HUDEP-2 (cell line): ENCODE measurements at regions not wholly inside any gene's neighbourhood (a gene's known extent, or its start where the extent isn't known, plus 50 kb on each side); places are given as distances from the start of the nearest gene placed in this dataset.
"Not testable (repeated sequence)": the region's sequence is repeated elsewhere in the genome, so short reads cannot be mapped to it uniquely, and the experiment has no call there.

Experiments used
- DNase-seq, 76 experiments: peaks; one replicate each; lab custom pipeline; 2025; ENCODE audit not compliant: unreplicated experiment in 76 of 76; lab: John Stamatoyannopoulos, UW

DNA sequence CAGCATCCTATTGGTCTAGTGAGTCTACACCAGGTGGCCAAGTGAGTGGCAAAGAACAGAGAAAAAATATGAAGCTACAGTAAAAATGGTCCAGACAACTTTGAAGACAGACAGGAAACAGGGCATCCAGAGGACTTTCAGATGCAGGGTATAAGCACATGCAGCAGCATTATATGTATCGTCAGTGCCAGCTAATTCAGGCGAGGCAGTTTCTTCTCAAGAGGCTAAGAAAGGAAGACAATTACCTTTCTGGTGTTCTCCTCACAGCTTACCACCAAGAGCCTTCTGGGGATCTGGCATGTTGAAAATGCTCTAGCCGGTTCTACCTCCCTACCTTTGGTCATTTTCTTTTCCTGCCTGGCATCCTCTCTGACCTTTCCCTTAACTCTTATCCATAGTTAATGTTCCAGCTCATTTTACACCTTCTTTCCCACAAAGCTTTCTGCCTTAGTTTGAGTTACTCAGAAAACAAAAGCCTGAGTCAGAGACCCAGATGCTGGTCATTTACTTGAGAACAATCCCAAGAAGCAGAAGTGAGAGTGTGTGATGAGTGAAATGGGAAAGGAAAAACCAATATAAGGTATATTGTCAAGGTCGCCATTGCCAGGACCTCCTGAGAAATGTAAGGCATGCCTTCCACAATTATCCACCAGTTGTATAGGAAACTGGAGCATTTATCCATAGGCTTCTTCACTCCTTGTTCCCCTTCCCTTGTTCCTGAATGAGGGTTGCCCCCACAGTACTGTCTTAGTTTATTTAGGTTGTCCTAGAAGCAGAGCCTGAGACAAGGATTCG lies 444.1 kb downstream of the PLPP3 start:
- no peak for DNase-seq

DNA sequence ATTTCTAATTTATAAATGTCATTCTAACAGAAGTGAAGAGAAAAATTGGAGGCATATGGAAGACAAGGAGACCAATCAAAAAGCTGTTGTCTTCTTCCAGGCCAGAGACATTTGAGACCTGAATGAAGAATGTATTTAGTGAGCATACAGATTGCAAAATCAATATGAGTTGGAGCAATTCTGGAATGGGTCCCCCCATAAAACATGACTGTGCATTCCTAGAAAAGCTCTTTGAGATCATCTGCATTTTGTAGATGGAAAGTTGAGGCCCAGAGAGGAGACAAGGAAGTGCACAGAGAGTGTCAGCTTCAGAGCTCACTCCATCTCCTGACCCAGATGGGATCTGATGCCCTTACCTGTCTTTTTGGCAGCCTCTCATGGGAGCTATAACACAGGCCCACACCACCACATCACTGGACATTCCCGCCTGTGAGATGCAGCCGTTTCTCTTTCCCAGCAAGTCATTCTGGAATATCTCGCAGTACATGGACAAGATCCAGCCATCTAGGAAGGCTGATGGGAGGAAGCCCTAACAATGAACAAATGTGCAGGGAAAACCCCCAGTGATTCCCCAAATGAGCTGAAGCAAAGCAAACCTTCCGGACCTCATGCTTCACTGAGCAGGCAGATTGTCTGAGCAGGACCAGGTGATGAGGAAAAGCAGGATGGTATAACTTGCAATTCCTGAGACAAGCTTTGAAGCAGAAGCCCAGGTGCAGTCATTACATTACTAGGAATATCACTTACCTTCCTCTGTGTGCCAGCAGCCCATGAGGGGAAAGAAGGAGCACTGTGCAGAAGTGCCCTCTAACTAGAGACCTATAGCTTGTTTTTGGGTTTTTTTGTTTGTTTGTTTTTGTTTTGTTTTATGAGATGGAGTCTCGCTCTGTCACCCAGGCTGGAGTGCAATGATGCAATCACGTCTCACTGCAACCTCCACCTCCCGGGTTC lies 445.6 kb downstream of the PLPP3 start:
- DNase-seq, result no peak

- peak in 63 of 76 experiments; percentile 1 to 77 (median 31) for DNase-seq
Measured at GRCh38 chr1:56132520-56132919, 446.8 kb downstream of the PLPP3 start.

DNA sequence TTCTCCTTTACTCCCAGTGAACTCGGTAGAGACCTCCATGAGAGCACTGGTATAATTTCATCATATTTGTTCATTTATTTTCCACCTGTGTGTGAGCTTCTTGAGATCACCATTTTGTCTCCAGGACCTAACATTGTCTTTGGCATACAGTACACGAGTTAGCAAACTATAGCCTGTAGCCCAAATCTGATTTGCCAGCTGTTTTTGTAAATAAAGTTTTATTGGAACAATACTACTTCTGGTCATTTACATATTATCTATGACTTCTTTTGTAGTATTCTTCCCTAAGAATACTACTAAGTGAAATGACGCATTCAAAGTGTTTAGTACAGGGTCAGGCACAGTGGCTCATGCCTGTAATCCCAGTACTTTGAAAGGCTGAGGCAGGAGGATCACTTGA lies 449.5 kb downstream of the PLPP3 start:
- DNase-seq, result no peak

- DNase-seq, result no peak
Measured at GRCh38 chr1:56125316-56125715, 454.0 kb downstream of the PLPP3 start.

GRCh38 chr1:56123826-56124225 lies 455.5 kb downstream of the PLPP3 start:
- DNase-seq, result no peak

- DNase-seq, result no peak
Measured at GRCh38 chr1:56123421-56123820, 455.9 kb downstream of the PLPP3 start.

- DNase-seq, result no peak
Measured at GRCh38 chr1:56120021-56120420, 459.3 kb downstream of the PLPP3 start.

- DNase-seq, result not testable (repeated sequence)
Measured at GRCh38 chr1:56118676-56119075, 460.7 kb downstream of the PLPP3 start.

DNA sequence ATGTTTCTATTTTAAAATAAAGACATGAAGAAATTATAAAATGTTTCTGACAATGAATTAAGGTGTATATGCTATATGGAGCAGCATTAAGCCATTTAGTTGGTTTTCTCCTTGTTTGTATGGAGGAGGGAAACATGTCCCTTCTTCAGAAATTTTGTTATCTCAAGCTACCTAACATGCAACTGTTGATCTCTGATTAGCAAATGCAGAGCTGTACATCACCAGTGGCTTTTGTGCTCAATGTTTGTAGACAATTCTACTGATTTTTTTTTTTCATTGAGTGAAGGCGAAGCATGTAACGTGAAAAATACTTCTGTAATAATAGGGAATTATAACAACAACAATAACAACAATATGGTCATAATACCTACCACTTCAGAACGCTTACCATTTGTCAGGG lies 463.7 kb downstream of the PLPP3 start:
- DNase-seq, result peak in 1 of 76 experiments; percentile 2

DNA sequence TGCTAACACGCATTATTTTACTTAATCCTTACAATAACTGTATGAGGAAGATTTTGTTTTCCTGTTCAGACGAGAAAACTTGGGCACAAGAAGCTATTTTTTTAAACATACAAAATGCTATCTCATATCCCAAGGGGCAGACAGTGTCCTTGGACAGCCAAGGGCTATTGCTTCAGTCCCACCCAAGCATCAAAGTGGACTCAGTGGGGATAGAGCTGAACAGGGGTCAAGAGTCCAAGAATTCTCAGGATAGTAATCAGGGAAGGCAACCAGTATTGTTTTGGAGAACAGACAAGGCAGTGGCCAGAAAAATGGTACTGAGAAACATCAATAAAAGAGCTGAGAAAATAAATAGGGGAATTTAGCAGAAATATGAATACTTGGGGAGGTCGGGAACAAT lies 465.7 kb downstream of the PLPP3 start:
- DNase-seq, result no peak

GRCh38 chr1:56107275-56107638 lies 472.1 kb downstream of the PLPP3 start:
- no peak for DNase-seq

DNA sequence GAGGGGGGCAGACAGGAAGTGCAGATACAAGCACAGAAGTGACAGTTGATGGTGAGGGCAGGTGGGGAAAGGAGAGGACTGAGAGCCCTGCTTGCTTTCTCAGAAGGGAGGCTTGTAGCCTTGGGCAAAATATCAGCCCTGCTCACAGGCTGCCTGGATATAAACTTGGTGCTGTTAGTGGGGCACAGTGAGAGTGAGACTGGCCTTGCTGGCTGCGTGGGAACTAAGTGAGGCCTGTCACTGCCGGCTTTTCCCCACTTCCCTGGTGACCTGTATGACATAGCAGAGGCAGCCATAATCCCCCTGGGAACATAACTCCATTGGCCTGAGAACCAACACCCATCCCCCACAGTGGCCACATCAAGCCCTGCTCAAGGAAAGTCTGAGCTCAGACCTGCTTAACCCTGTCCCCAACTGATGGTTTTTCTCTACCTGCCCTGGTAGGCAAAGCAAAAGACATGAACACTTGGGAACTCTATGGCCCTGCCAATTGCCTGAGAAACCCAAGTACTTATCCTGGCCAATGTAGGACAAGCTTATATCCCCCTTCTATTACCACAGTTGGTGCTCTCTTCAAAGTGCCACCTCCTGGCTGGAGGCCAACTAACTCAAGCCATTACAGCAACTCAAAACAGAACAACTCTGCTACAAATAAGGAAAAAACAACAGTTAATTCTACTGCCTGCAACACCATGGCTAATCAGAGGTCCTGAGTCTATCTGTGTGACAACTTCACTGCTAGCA lies 472.7 kb downstream of the PLPP3 start:
- no peak for DNase-seq

- no peak for DNase-seq
Measured at GRCh38 chr1:56105397-56105796, 474.0 kb downstream of the PLPP3 start.

DNA sequence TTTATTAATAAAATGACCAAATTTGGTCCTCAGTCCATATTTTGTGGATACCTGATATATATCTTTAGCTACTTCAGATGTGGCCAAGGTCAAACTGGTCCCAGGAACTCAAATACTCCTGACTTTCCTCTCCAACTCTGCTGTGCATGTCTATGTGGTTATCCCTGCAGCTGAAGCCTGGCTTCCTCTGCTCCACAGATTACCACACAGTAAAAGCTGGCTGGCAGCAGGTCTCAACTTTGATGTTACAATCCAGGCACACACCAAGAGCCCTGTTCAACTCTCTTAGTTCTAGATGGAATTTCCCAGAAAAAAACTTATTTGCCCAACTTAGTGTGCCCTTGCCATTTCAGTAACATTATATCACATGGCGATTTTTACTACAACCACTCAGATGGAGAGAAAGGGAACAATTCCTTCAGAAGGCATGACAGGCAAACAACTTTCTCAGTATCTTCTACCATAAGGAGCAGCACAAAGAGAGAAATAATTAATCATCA lies 479.5 kb downstream of the PLPP3 start:
- no peak for DNase-seq

- no peak for DNase-seq
Measured at GRCh38 chr1:56098946-56099345, 480.4 kb downstream of the PLPP3 start.

DNA sequence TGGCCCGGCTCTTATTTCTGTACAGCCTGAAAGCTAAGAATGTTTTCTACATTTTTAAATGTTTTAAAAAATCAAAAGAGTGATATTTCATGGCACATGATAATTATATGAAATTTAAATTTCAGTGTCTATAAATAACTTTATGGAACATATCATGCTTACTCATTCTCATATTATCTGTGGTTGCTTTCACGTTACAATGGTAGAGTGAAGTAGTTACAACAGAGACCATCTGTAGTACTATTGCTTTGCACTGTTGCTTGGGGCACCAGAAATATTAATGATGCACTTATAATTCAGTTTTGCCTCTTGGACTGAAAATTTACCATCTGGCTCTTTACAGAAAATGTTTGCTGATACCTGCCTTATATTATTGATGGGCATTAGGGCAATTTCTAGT lies 481.6 kb downstream of the PLPP3 start:
- DNase-seq, result no peak

DNA sequence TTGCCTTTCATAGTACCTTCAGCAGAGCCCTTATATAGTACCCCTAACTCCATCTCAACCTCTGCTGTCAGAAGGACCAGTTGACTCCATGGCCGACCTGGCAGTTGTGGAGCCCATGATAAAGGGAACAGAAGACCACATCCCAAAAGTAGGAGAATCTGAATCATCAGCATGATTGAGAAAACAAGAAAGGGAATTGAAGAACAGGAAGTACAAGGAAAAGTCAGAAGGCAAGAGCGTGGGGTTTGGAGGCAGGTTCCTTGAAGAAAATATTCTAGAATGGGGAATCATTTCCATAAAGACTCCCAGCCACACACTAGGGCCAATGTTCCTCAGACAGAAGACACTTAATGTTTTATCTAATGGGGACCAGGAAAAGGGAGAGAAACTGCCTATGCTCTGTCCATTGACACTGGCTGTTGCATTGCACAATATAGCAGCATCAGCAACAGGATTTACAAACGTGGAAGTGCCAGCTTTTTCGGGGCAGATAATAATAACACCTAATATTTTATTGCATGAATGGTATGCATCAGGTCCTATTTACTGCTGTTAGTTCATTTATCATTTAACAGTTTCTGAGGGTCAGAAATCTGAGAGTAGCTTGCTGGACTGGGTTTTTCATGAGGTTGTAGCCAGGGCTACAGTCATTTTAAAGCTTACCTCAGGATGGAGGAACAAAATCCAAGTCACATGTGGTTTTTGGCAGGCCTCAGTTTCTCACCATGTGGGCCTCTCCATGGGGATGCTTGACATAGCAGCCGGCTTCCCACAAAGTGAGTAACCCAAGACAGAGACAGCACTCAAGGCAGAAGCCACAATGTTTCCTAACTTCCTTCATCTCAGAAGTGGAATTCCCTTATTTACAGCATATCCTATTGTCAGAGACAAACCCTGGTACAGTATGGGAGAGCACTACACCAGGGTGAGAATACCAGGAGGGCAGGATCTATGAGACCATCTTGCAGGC lies 483.4 kb downstream of the PLPP3 start:
- DNase-seq, result no peak

DNA sequence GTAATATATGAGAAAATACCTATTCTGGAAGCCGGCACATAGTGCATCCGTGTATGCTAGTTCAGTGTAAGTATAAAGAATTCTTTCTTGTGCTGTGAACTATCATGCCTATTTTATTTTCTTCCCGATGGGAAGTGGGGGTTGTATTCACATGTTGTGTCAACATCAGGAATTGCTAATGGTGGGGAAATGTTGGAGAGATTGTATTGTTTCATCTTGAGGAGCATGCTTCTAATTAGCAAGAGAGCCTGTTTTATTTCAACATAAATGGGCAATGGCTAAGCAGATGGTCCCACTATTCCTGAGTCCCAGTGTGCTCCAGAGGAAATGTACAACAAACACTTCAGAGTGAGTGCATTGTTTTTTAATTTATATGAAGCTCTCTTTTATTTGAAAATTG lies 485.2 kb downstream of the PLPP3 start:
- no peak for DNase-seq
